ENCODE measurements at regions not wholly inside any gene's neighbourhood (a gene's known extent, or its start where the extent isn't known, plus 50 kb on each side); places are given as distances from the start of the nearest gene placed in this dataset.

DNA sequence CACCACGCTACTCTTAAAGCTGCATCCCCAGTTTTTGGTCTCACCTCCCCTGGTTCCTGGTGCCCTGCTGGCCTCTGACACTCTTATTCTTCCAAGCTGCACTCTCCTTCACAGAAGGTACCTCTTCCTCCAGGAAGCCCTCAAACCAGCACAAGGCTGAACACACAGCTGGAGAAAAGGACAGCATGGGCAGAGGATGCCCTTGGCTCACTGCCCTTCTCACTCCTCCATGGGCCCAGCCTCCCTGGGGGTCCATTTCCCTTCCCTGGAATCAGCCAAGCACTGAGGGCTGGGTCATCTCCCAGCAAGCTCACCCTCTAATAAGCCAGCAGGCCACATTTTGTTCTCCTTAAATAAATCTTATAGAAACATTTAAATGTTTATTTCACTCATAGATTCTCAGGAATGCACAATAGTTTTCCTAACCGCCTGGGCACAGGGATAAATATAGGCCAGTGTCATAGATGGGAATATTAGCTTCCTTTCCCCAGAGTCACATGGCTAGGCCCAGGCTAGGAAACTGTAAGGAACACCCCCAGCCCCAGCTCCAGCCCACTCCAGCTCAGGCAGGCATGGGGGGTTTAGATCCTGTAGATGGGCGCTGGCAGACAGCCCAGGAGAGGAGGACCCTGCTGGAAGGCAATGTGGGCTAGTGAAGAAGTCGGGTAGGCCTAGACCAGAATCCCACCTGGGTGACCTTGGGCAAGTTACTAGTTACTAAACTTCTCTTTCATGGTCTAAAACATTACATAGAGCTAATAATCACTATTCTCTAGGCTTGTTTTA lies 51.5 kb downstream of the IRAG1 start:
- no peaks in the 10 kb centered on the region for H3K9me3 ChIP-seq (replicated peaks; ENCODE audit: control insufficient read depth, insufficient read depth, low read length)
- 40% methylated on average over 4 of the region's 4 CpGs for WGBS (ENCODE audit: insufficient coverage, insufficient replicate concordance, low lambda C conversion rate, missing lambda C conversion rate)
- in situ Hi-C loops (cut with MboI) (no loop called here), intact Hi-C loops (cut with micrococcal nuclease; ENCODE audit: unreplicated experiment) (no loop called here)
- CTCF ChIA-PET: interaction anchor here (1.4 to 4.2 kb wide), 4 partner anchors 12 to 236 kb away, joined by 3 to 22 read pairs (median 6); no protein-coding TSS in a partner anchor
- SMC1A ChIA-PET (ENCODE audit: uncharacterized antibody, unreplicated experiment): interaction anchor here (0.8 to 1.2 kb wide), 8 partner anchors 9 to 229 kb away, joined by 3 to 5 read pairs (median 3); no protein-coding TSS in a partner anchor
- H2AFZ ChIP-seq (ENCODE audit: control insufficient read depth, low read depth, low read length): peak overlapping the region; percentile 55
- peak; percentile 47 for FAIRE-seq
- DNase-seq (ENCODE audit: low read depth, low spot score): no peak
- H3K4me1 ChIP-seq (ENCODE audit: control insufficient read depth, insufficient read depth, low read length): peaks cover 33% of the 10 kb centered on the region
- peak overlapping the region; percentile 72 for H3K4me2 ChIP-seq (ENCODE audit: control insufficient read depth, insufficient read depth)
- peak overlapping the region; percentile 52 for H3K9ac ChIP-seq (ENCODE audit: control insufficient read depth, insufficient read depth, low read length)
- TF ChIP-seq, protein P1, sequence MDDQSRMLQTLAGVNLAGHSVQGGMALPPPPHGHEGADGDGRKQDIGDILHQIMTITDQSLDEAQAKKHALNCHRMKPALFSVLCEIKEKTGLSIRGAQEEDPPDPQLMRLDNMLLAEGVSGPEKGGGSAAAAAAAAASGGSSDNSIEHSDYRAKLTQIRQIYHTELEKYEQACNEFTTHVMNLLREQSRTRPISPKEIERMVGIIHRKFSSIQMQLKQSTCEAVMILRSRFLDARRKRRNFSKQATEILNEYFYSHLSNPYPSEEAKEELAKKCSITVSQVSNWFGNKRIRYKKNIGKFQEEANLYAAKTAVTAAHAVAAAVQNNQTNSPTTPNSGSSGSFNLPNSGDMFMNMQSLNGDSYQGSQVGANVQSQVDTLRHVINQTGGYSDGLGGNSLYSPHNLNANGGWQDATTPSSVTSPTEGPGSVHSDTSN (IDR thresholded peaks at IDR 0.05; ENCODE audit: insufficient replicate concordance, low read depth, low read length): no peak
- TF ChIP-seq SMARCA5 (IDR thresholded peaks at IDR 0.05) (peak; percentile 35; the same call in 1 of the 2 replicates), BACH1 (IDR thresholded peaks at IDR 0.05; ENCODE audit: borderline replicate concordance) (no peak), CHD1 (IDR thresholded peaks at IDR 0.05; ENCODE audit: low read depth, low read length) (no peak), POLR2A (IDR thresholded peaks at IDR 0.05; ENCODE audit: low read depth, low read length) (0 out of 2 replicates have a peak, but pooled peaks have one; percentile 31), ZSCAN29 (IDR thresholded peaks at IDR 0.05) (no peak), EGR1 (IDR thresholded peaks at IDR 0.05; ENCODE audit: borderline replicate concordance in 1 of 2, low read depth in 2 of 2, low read length in 2 of 2) (no peak), FOXM1 (IDR thresholded peaks at IDR 0.05; ENCODE audit: low read depth, low read length) (0 out of 2 replicates have a peak, but pooled peaks have one; percentile 11), POLR2AphosphoS5 (IDR thresholded peaks at IDR 0.05; ENCODE audit: low read length) (no peak), IKZF2 (IDR thresholded peaks at IDR 0.05) (peak in 1 of 2 experiments; percentile 20; a peak in 2 of 4 replicates)
- POLR2A ChIA-PET: interaction anchor here (0.6 to 0.7 kb wide), 2 partner anchors 13 to 172 kb away, joined by 4 to 6 read pairs; no protein-coding TSS in a partner anchor
- H3K36me3 ChIP-seq (ENCODE audit: control insufficient read depth in 2 of 2, insufficient read depth in 2 of 2, low read length in 1 of 2): no peaks in the 10 kb centered on the region
- H3K4me3 ChIP-seq: no peak overlapping the region
- RAD21 ChIA-PET (ENCODE audit: unreplicated experiment): interaction anchor here (0.8 to 1.5 kb wide), 5 partner anchors 12 to 229 kb away, joined by 3 to 5 read pairs (median 3); partner anchors contain the start of gene RNF141
- H3K27me3 ChIP-seq (replicated peaks in 1 of 2; ENCODE audit: control insufficient read depth in 2 of 2, insufficient read depth in 2 of 2, low read length in 1 of 2): no peaks in the 10 kb centered on the region
- no peaks in the 10 kb centered on the region for H4K20me1 ChIP-seq (ENCODE audit: control insufficient read depth, insufficient read depth)
- H3K27ac ChIP-seq (ENCODE audit: control insufficient read depth, insufficient read depth): peak overlapping the region; percentile 92
- no peaks in the 10 kb centered on the region for H3K79me2 ChIP-seq (ENCODE audit: control insufficient read depth, insufficient read depth, low read length)
- BruUV-seq (replicated peaks): no TSS peak
- ATAC-seq: no peak; the same call in 1 of the 3 replicates

Measured in GM12878 (cell line).